Vagina (tissue), 2 donors: ENCODE measurements at regions not wholly inside any gene's neighbourhood (a gene's known extent, or its start where the extent isn't known, plus 50 kb on each side); places are given as distances from the start of the nearest gene placed in this dataset.

Source experiments
- DNase-seq, 2 donors: peaks; one replicate each; pipeline ENCODE4 v3.0.0-alpha.2; 2017; ENCODE audit errors: extremely low spot score in 2 of 2
- H3K27ac ChIP-seq: fragments of 200-600 bp; sonication (generic); one replicate; pipeline ENCODE4 v1.5.1; 2019
- H3K27me3 ChIP-seq: fragments of 200-600 bp; sonication (generic); one replicate; pipeline ENCODE4 v1.5.1; 2019
- H3K36me3 ChIP-seq, 2 donors: fragments of 200-600 bp; sonication (generic); one replicate each; pipeline ENCODE4 v1.5.1; 2017 to 2019
- H3K4me1 ChIP-seq: fragments of 200-600 bp; sonication (generic); one replicate; pipeline ENCODE4 v1.5.1; 2019
- H3K4me3 ChIP-seq, 2 donors: fragments of 200-600 bp; sonication (generic); 1 replicate in 1 of 2; 2 replicates in 1 of 2; pipeline ENCODE4 v1.5.1; 2016 to 2019
- H3K9me3 ChIP-seq: fragments of 200-600 bp; sonication (generic); one replicate; pipeline ENCODE4 v1.5.1; 2019
- POLR2A ChIP-seq, 2 donors: fragments of 450-650 bp; IDR thresholded peaks; one replicate each; pipeline ENCODE4 v1.6.1; 2017; ENCODE audit warnings: antibody characterized with exemption in 2 of 2, mild to moderate bottlenecking in 2 of 2, moderate library complexity in 2 of 2
- POLR2AphosphoS5 ChIP-seq, 2 donors: sonication (generic); formaldehyde crosslinking; IDR thresholded peaks; one replicate each; pipeline ENCODE4 v1.9.0; 2017; ENCODE audit warnings: antibody characterized with exemption in 2 of 2, mild to moderate bottlenecking in 2 of 2, low read depth in 1 of 2; ENCODE audit not compliant: insufficient read depth in 1 of 2
- intact Hi-C: fragments of 100-400 bp; cut with DNase I; formaldehyde crosslinking; loops from one replicate; pipeline ENCODE4 v1.15.1; 2023
- TF ChIP-seq, protein P1 (sequence below), 3 experiments: fragments of 450-650 bp in 2 of 3; fragments of 200-600 bp in 1 of 3; sonication (generic) in 1 of 3; IDR thresholded peaks; one replicate each; pipeline ENCODE4 v1.5.1; 2017 to 2019; ENCODE audit warnings: antibody characterized with exemption in 3 of 3, mild to moderate bottlenecking in 2 of 3, moderate library complexity in 2 of 3

DNA sequence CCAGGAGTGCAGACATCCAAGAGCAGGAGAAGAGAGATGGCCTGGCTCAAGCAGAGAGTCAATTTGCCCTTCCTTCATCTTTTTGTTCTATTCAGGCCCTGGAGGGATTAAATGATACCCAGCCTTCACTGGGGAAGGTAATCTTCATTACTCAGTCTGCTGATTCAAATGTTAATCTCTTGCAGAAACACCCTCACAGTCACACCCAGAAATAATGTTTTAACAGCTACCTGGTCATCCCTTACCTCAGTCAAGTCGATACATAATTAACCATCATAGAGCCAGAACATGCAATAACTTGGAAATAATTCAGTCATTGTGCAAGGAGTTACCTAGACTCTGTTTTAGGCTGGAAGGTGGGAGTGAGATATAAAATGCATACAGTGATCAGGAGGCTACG is 163.7 kb upstream of the TNP1 start:
- TF ChIP-seq POLR2AphosphoS5 (IDR thresholded peaks at IDR 0.05; ENCODE audit: insufficient read depth in 1 of 2, low read depth in 1 of 2), result no peak
- TF ChIP-seq, protein P1, sequence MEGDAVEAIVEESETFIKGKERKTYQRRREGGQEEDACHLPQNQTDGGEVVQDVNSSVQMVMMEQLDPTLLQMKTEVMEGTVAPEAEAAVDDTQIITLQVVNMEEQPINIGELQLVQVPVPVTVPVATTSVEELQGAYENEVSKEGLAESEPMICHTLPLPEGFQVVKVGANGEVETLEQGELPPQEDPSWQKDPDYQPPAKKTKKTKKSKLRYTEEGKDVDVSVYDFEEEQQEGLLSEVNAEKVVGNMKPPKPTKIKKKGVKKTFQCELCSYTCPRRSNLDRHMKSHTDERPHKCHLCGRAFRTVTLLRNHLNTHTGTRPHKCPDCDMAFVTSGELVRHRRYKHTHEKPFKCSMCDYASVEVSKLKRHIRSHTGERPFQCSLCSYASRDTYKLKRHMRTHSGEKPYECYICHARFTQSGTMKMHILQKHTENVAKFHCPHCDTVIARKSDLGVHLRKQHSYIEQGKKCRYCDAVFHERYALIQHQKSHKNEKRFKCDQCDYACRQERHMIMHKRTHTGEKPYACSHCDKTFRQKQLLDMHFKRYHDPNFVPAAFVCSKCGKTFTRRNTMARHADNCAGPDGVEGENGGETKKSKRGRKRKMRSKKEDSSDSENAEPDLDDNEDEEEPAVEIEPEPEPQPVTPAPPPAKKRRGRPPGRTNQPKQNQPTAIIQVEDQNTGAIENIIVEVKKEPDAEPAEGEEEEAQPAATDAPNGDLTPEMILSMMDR (IDR thresholded peaks at IDR 0.05), result no peak
- TF ChIP-seq POLR2A (IDR thresholded peaks at IDR 0.05), result no peak
- DNase-seq, result no peak
- no peaks in the 10 kb centered on the region for H3K4me1 ChIP-seq
- no peaks in the 10 kb centered on the region for H3K9me3 ChIP-seq
- no peaks in the 10 kb centered on the region for H3K36me3 ChIP-seq
- H3K27ac ChIP-seq, result no peak overlapping the region
- no peaks in the 10 kb centered on the region for H3K27me3 ChIP-seq
- intact Hi-C loops, result no loop called here
- no peak overlapping the region for H3K4me3 ChIP-seq

- no peaks in the 10 kb centered on the region for H3K36me3 ChIP-seq
- H3K27ac ChIP-seq, result peak overlapping the region; percentile 5
- H3K4me1 ChIP-seq, result no peaks in the 10 kb centered on the region
- intact Hi-C loops, result no loop called here
- H3K4me3 ChIP-seq, result no peak overlapping the region
- no peaks in the 10 kb centered on the region for H3K27me3 ChIP-seq
- TF ChIP-seq POLR2AphosphoS5 (IDR thresholded peaks at IDR 0.05; ENCODE audit: insufficient read depth in 1 of 2, low read depth in 1 of 2) (no peak), POLR2A (IDR thresholded peaks at IDR 0.05) (no peak)
- TF ChIP-seq, protein P1 (IDR thresholded peaks at IDR 0.05), result no peak
- DNase-seq, result no peak
- no peaks in the 10 kb centered on the region for H3K9me3 ChIP-seq
Observed at GRCh38 chr2:217017456-217018252, 157.8 kb upstream of the TNP1 start.

DNA sequence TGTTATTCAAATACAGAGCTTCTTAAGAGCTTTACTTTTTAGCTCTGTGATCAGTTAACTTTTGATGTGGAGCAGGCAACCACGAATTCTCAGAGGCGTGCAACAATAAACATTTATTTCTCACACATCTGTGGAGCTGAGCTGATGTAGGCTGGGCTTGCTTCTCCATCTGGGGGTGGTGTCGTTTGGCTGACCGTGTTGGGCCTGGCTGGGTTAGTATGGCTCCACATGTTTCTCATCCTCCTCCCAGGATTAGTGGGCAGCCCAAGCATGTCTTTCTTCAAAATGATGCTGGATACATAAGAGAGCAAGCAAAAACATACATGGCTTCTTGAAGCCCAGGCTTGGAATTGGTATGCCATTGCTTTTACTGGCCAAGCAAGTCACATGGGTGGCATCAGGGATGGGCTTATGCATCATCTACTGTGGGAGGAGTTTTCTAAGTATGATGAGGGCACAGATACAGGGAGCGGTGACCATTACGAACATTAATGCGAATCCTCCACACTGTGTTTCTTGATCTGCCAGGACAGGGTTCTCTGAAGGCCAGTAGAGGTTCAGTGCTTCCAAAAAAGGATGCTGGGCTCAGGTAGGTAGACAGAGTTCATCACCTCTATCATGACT is 157.0 kb upstream of the TNP1 start:
- H3K36me3 ChIP-seq, result no peaks in the 10 kb centered on the region
- peak in 1 of 2 donors; percentile 28 for DNase-seq
- H3K27ac ChIP-seq, result peak overlapping the region; percentile 5
- intact Hi-C loops, result no loop called here
- no peaks in the 10 kb centered on the region for H3K4me1 ChIP-seq
- H3K27me3 ChIP-seq, result no peaks in the 10 kb centered on the region
- TF ChIP-seq, protein P1 (IDR thresholded peaks at IDR 0.05), result no peak
- TF ChIP-seq POLR2AphosphoS5 (IDR thresholded peaks at IDR 0.05; ENCODE audit: insufficient read depth in 1 of 2, low read depth in 1 of 2) (no peak), POLR2A (IDR thresholded peaks at IDR 0.05) (no peak)
- H3K4me3 ChIP-seq, result no peak overlapping the region
- H3K9me3 ChIP-seq, result no peaks in the 10 kb centered on the region

DNA sequence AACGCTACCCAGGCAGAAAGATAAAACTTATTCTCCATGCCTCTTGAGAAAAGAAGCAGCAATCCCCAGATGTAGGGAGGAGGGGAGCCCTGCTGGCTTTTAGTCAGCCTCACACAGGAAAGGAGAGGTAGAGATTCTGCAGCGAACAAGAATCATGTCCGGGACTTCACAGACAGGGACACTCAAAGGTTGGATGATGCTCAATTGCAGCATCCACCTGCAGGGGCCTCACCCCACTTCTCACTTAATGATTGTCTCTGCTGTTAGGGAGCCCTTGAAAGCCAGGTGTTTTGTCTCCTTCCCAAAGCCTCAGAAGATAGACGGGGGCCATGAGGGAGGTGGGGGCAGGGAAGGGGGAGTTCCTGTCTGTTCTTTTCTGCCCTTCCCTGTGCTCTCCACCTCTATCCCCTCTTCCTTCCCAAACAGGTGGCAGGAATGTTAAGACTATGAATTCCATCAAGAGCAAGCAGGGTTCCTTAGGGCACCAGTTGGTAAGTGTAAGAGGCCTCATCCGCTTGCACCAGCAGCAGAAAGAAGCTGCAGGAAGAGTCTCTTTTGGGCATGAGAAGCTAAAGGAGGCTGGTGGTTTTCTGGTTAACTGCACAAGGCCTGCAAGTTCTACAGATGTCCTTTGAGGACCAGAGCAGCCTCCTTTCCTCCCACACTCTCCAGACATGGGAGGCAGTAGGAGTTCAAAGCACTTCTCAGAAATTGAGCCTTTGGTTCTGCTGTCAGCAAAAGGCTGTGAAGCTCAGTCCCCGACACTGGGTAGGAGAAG is 154.7 kb upstream of the TNP1 start:
- no peak for TF ChIP-seq POLR2AphosphoS5 (IDR thresholded peaks at IDR 0.05; ENCODE audit: insufficient read depth in 1 of 2, low read depth in 1 of 2)
- Histone ChIP-seq H3K4me3 (no peak overlapping the region), H3K9me3 (no peaks in the 10 kb centered on the region), H3K36me3 (no peaks in the 10 kb centered on the region), H3K27me3 (no peaks in the 10 kb centered on the region), H3K27ac (no peak overlapping the region), H3K4me1 (no peaks in the 10 kb centered on the region)
- intact Hi-C loops, result no loop called here
- DNase-seq, result peak in 1 of 2 donors; percentile 79

DNA sequence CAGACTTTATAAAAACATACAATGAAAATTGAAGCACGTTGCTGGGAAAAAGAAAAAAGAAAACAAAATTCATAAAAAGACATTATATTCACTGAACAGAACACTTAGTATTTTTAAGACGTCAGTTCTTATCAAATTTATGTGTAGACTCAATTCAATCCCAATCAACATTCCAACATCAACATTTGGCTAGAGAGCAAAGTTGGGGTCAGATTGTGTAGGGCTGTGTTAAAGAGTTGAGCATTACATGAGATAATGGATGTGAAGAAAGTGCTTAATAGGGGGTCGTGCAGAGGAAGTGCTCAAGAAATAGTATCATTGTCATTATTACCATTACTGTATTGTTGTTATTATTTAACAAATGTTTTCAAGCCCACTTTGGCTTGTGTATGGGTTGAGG is 154.1 kb upstream of the TNP1 start:
- no peak for DNase-seq
- Histone ChIP-seq H3K4me3 (no peak overlapping the region), H3K4me1 (no peaks in the 10 kb centered on the region), H3K9me3 (no peaks in the 10 kb centered on the region), H3K36me3 (no peaks in the 10 kb centered on the region), H3K27me3 (no peaks in the 10 kb centered on the region), H3K27ac (no peak overlapping the region)
- TF ChIP-seq, protein P1 (IDR thresholded peaks at IDR 0.05), result no peak
- no peak for TF ChIP-seq POLR2AphosphoS5 (IDR thresholded peaks at IDR 0.05; ENCODE audit: insufficient read depth in 1 of 2, low read depth in 1 of 2)
- TF ChIP-seq POLR2A (IDR thresholded peaks at IDR 0.05), result no peak
- intact Hi-C loops, result no loop called here
